KMS-11 (cell line): ENCODE measurements at regions not wholly inside any gene's neighbourhood (a gene's known extent, or its start where the extent isn't known, plus 50 kb on each side); places are given as distances from the start of the nearest gene placed in this dataset.

Experiments
- H2AFZ ChIP-seq: fragments of 200-600 bp; sonication (generic); 2 replicates; pipeline ENCODE4 v1.6.1; 2016; ENCODE audit warnings: antibody characterized with exemption, mixed run types, low read depth
- H3K27ac ChIP-seq: fragments of 200-600 bp; sonication (generic); 2 replicates; pipeline ENCODE4 v1.6.1; 2016; ENCODE audit warnings: mild to moderate bottlenecking, mixed run types
- H3K27me3 ChIP-seq: fragments of 200-600 bp; sonication (generic); 2 replicates; pipeline ENCODE4 v1.6.1; 2017; ENCODE audit warnings: mild to moderate bottlenecking, low read depth, mixed run types, moderate library complexity; ENCODE audit not compliant: insufficient read depth
- H3K36me3 ChIP-seq: fragments of 200-600 bp; sonication (generic); 2 replicates; pipeline ENCODE4 v1.6.1; 2017; ENCODE audit warnings: mild to moderate bottlenecking, mixed run types; ENCODE audit not compliant: insufficient read depth
- H3K4me1 ChIP-seq: fragments of 200-600 bp; sonication (generic); 2 replicates; pipeline ENCODE4 v1.6.1; 2016; ENCODE audit warnings: mild to moderate bottlenecking, low read depth, mixed run types; ENCODE audit not compliant: poor library complexity, severe bottlenecking
- H3K4me2 ChIP-seq: fragments of 200-600 bp; sonication (generic); 2 replicates; pipeline ENCODE4 v1.7.0; 2016; ENCODE audit warnings: mild to moderate bottlenecking, mixed run types
- H3K4me3 ChIP-seq: fragments of 200-600 bp; sonication (generic); IDR thresholded peaks from 2 replicates; pipeline ENCODE4 v1.6.1; 2017; ENCODE audit warnings: low read depth, low read length, mixed read lengths; ENCODE audit not compliant: insufficient read depth
- H3K79me2 ChIP-seq: fragments of 200-600 bp; sonication (generic); 2 replicates; pipeline ENCODE4 v1.6.1; 2016; ENCODE audit warnings: low read depth, mixed run types; ENCODE audit not compliant: insufficient read depth
- H3K9ac ChIP-seq: fragments of 200-600 bp; sonication (generic); 2 replicates; pipeline ENCODE4 v1.6.1; 2016; ENCODE audit warnings: mild to moderate bottlenecking, mixed run types
- H4K20me1 ChIP-seq: fragments of 200-600 bp; sonication (generic); 2 replicates; pipeline ENCODE4 v1.6.1; 2016; ENCODE audit warnings: mild to moderate bottlenecking, mixed run types; ENCODE audit not compliant: insufficient read depth
- TF ChIP-seq, protein P1 (sequence below): fragments of 200-600 bp; sonication (generic); conservative IDR thresholded peaks from 2 replicates; pipeline ENCODE4 v1.6.1; 2017; ENCODE audit warnings: low read depth, mild to moderate bottlenecking, antibody characterized with exemption, low read length, moderate library complexity, mixed read lengths

DNA sequence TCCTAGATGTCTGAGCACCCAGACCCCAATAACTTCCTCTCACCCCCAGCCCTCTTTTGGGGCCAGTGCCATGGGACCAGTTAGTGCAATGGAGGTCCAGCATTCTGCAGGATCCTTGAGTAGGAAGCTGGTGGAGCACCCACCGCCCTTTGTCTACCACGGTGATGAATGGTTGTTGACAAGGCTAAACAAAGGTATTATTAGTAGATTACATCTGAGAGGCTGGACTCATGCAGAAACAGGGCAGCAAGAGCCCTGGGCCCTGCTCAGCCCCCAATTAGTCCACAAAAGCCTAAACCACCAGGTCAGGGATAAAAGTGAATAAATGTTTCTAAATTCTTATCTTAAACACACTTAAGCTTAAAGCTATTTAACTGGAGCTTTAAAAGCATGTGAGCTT is 196.5 kb upstream of the TSHZ3 start:
- no peaks in the 10 kb centered on the region for H3K79me2 ChIP-seq
- TF ChIP-seq, protein P1, sequence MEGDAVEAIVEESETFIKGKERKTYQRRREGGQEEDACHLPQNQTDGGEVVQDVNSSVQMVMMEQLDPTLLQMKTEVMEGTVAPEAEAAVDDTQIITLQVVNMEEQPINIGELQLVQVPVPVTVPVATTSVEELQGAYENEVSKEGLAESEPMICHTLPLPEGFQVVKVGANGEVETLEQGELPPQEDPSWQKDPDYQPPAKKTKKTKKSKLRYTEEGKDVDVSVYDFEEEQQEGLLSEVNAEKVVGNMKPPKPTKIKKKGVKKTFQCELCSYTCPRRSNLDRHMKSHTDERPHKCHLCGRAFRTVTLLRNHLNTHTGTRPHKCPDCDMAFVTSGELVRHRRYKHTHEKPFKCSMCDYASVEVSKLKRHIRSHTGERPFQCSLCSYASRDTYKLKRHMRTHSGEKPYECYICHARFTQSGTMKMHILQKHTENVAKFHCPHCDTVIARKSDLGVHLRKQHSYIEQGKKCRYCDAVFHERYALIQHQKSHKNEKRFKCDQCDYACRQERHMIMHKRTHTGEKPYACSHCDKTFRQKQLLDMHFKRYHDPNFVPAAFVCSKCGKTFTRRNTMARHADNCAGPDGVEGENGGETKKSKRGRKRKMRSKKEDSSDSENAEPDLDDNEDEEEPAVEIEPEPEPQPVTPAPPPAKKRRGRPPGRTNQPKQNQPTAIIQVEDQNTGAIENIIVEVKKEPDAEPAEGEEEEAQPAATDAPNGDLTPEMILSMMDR, result no peak
- no peak overlapping the region for H3K4me3 ChIP-seq
- H3K4me1 ChIP-seq, result no peaks in the 10 kb centered on the region
- H3K36me3 ChIP-seq, result no peaks in the 10 kb centered on the region
- H4K20me1 ChIP-seq, result no peaks in the 10 kb centered on the region
- H3K4me2 ChIP-seq, result no peak overlapping the region
- H3K27me3 ChIP-seq, result no peaks in the 10 kb centered on the region
- H3K9ac ChIP-seq, result no peak overlapping the region
- H3K27ac ChIP-seq, result no peak overlapping the region
- H2AFZ ChIP-seq, result no peak overlapping the region

DNA sequence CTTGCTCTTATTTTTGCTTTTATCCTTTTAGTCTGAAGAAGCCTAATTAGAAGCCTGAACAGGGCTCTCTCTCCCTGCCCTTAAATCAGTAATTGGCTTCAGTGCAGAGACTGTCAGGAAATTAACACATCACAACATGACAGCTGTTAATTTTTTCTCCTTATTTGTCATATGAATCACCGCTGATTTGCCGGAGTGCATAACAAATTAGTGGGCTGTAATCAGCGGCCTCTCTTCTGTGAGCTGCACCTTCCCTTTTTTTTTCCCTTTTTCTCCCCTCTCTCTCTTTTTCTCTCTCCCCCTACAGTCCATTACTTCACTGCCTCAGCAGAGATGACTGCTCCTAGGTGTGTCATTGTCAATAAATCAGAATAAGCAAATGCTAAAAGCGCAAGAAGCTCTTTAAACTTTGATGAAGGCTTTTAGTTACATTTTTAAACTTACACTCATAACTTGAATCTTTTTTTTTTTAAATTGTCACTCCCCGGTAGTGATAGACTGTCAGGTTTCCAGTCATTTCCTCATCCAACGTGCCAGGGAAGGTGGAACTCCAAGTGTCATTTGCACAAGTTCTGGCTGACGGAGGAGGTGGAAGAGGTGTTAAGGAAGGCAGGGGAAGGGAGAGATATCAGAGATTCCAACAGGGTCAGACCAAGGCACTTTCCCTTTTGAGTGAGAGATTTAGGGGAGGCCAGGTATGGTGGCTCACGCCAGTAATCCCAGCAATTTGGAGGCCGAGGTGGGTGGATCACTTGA is 197.1 kb upstream of the TSHZ3 start:
- no peaks in the 10 kb centered on the region for H4K20me1 ChIP-seq
- H3K79me2 ChIP-seq, result no peaks in the 10 kb centered on the region
- no peaks in the 10 kb centered on the region for H3K36me3 ChIP-seq
- H3K27ac ChIP-seq, result no peak overlapping the region
- H3K27me3 ChIP-seq, result no peaks in the 10 kb centered on the region
- TF ChIP-seq, protein P1, result no peak
- no peak overlapping the region for H3K9ac ChIP-seq
- H3K4me1 ChIP-seq, result no peaks in the 10 kb centered on the region
- no peak overlapping the region for H2AFZ ChIP-seq
- no peak overlapping the region for H3K4me2 ChIP-seq
- no peak overlapping the region for H3K4me3 ChIP-seq

DNA sequence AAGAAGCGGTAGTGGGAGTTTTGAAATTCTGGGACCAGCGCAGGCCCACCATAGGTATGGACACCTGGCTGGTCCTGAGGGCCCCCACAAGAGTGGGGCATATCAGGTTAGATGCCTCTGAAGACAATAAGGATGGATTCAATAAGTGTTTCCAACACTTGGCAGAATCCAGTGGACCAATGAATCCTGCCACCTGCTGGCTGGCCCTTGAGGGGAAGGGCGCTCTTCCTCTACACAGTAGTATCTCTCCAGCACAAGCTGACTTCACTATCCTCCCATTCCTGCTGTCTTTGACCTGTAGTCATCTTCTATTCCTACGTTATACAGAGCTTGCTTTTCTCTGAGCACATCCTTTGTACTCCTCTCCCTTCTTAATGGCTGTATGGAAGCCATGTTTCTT is 199.7 kb upstream of the TSHZ3 start:
- no peaks in the 10 kb centered on the region for H4K20me1 ChIP-seq
- H3K9ac ChIP-seq, result no peak overlapping the region
- H3K4me2 ChIP-seq, result no peak overlapping the region
- H3K27ac ChIP-seq, result no peak overlapping the region
- H2AFZ ChIP-seq, result no peak overlapping the region
- H3K27me3 ChIP-seq, result no peaks in the 10 kb centered on the region
- no peaks in the 10 kb centered on the region for H3K4me1 ChIP-seq
- TF ChIP-seq, protein P1, result 0 out of 2 replicates have a peak, but pooled peaks have one; percentile 18
- no peaks in the 10 kb centered on the region for H3K79me2 ChIP-seq
- no peak overlapping the region for H3K4me3 ChIP-seq
- no peaks in the 10 kb centered on the region for H3K36me3 ChIP-seq

DNA sequence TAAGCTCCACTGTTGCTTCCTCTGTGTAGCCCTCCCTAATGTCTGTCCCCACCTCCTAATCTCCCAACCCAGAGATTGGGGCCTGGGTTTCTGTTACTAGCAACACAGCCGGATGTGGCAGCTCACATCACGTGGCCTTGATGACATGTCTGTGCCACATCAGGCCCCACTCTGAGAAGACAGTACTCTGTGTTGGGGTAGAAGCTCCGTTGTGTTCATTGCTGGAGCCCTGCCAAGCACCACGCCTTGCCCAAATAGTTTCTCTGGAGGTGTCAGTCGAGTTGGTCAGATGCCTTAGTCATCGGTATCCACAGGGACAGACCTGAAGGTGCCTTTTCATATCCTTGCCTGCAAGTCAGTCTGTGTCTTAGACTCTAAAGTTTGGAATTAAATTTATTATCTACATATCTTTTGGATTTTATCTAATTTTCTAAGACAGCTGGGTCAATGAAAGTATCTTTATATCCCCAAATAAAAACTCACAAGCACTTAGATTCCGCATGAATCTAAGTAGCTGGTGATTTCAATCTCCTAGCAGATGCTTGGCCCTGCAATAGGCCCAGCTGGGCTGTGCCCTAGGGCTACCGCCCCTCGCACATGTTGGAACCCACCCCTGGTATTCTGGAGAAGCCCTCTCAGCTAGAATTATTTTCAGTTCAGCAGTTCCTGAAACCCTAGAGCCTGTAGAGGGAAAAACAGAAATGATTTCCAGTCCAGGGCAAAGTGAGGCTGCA is 204.0 kb upstream of the TSHZ3 start:
- Histone ChIP-seq H3K9ac (no peak overlapping the region), H3K4me1 (no peaks in the 10 kb centered on the region), H3K4me3 (no peak overlapping the region), H3K27me3 (no peaks in the 10 kb centered on the region), H2AFZ (no peak overlapping the region), H3K4me2 (no peak overlapping the region), H4K20me1 (no peaks in the 10 kb centered on the region), H3K79me2 (no peaks in the 10 kb centered on the region), H3K36me3 (no peaks in the 10 kb centered on the region), H3K27ac (no peak overlapping the region)
- TF ChIP-seq, protein P1, result no peak
